ENCODE measurements at regions not wholly inside any gene's neighbourhood (a gene's known extent, or its start where the extent isn't known, plus 50 kb on each side); places are given as distances from the start of the nearest gene placed in this dataset.

GRCh38 chr21:22223385-22223784, 1225.2 kb downstream of the NCAM2 start:
- H3K4me3 ChIP-seq (ENCODE audit: low read depth, low read length), result no peak overlapping the region
- no peaks in the 10 kb centered on the region for H3K36me3 ChIP-seq (ENCODE audit: control insufficient read depth, insufficient read depth, low read length)
- H3K4me1 ChIP-seq (ENCODE audit: control insufficient read depth, insufficient read depth, low read length), result no peaks in the 10 kb centered on the region
- 100% methylated on average over 1 of the region's 3 CpGs for WGBS (ENCODE audit: insufficient coverage)
- no peak for DNase-seq (ENCODE audit: low read depth in 4 of 6, low spot score in 6 of 6)
- no peak overlapping the region for H3K27ac ChIP-seq (ENCODE audit: low read depth, low read length)
- no peaks in the 10 kb centered on the region for H3K27me3 ChIP-seq (ENCODE audit: control insufficient read depth, insufficient read depth, low read length)
- H3K9me3 ChIP-seq (ENCODE audit: control insufficient read depth, insufficient read depth, low read length), result no peaks in the 10 kb centered on the region

DNA sequence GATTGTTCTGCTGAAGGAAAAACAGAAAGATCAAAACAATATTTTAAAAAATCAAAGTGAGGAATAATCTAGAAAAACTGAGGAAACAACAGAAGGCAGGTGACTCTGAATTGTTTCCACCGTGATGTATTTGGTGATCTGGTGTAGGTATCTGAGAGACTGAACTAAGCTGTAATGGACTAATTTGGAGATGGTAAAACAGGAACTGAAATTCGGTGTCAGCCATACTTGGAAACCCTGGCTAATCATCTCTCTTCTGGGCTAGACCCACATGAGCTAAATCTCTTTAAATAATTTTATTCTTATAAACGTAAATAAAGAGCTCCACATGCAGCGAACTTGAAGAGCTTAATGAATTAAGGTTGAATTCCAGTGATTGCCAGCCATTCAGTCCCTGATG, 1226.1 kb downstream of the NCAM2 start:
- Histone ChIP-seq H3K27ac (ENCODE audit: low read depth, low read length) (no peak overlapping the region), H3K4me3 (ENCODE audit: low read depth, low read length) (no peak overlapping the region), H3K27me3 (ENCODE audit: control insufficient read depth, insufficient read depth, low read length) (no peaks in the 10 kb centered on the region), H3K4me1 (ENCODE audit: control insufficient read depth, insufficient read depth, low read length) (no peaks in the 10 kb centered on the region), H3K9me3 (ENCODE audit: control insufficient read depth, insufficient read depth, low read length) (no peaks in the 10 kb centered on the region), H3K36me3 (ENCODE audit: control insufficient read depth, insufficient read depth, low read length) (no peaks in the 10 kb centered on the region)
- 81% methylated on average over 3 of the region's 4 CpGs for WGBS (ENCODE audit: insufficient coverage)
- no peak for DNase-seq (ENCODE audit: low read depth in 4 of 6, low spot score in 6 of 6)

DNA sequence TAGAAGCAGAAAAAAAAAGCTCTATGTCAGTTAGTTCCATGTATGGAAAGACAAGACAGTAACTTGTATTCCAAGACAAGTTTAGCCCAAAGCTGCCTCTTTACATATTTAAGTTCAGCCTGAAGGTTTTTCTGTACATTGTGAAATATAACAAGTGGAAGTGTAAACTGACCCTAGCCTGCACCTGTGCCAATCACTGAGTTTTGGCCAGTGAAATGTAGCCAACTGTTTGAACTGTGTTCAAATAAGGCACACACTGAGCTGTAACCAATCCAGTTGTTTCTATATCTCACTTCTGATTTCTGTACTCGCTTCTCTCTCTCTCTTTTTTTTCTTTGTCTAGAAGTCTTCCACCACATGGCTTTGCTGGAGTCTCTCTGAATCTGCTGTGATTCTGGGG, 1227.1 kb downstream of the NCAM2 start:
- DNase-seq (ENCODE audit: low read depth in 4 of 6, low spot score in 6 of 6), result no peak
- Histone ChIP-seq H3K27me3 (ENCODE audit: control insufficient read depth, insufficient read depth, low read length) (no peaks in the 10 kb centered on the region), H3K36me3 (ENCODE audit: control insufficient read depth, insufficient read depth, low read length) (no peaks in the 10 kb centered on the region), H3K9me3 (ENCODE audit: control insufficient read depth, insufficient read depth, low read length) (no peaks in the 10 kb centered on the region), H3K4me1 (ENCODE audit: control insufficient read depth, insufficient read depth, low read length) (no peaks in the 10 kb centered on the region), H3K27ac (ENCODE audit: low read depth, low read length) (no peak overlapping the region), H3K4me3 (ENCODE audit: low read depth, low read length) (no peak overlapping the region)
- WGBS (ENCODE audit: insufficient coverage), result no CpG with 5 or more reads among the region's 1 CpG

DNA sequence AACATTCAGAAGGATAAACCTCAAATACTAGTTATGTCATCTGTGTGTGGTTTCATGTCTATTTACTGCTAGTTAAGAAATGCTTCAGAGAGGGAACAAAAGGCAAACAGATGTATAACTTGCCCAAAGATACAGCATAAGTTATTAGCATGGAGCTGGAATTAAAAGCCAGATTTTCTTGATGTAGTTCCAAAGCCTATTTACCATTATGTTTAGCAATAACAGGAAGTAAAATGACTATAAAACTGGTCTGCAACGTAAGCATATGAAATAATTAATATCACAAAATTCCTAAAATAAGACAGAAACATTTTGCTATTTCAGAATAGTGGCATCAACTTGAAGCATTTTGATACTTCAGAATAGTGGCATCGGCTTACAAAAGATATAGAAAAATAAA, 1232.8 kb downstream of the NCAM2 start:
- H3K9me3 ChIP-seq (ENCODE audit: control insufficient read depth, insufficient read depth, low read length), result no peaks in the 10 kb centered on the region
- H3K27ac ChIP-seq (ENCODE audit: low read depth, low read length), result no peak overlapping the region
- no peaks in the 10 kb centered on the region for H3K27me3 ChIP-seq (ENCODE audit: control insufficient read depth, insufficient read depth, low read length)
- peak in 1 of 6 donors; percentile 15 for DNase-seq (ENCODE audit: low read depth in 4 of 6, low spot score in 6 of 6)
- no peaks in the 10 kb centered on the region for H3K4me1 ChIP-seq (ENCODE audit: control insufficient read depth, insufficient read depth, low read length)
- H3K4me3 ChIP-seq (ENCODE audit: low read depth, low read length), result no peak overlapping the region
- H3K36me3 ChIP-seq (ENCODE audit: control insufficient read depth, insufficient read depth, low read length), result no peaks in the 10 kb centered on the region
- no CpG with 5 or more reads among the region's 2 CpGs for WGBS (ENCODE audit: insufficient coverage)

DNA sequence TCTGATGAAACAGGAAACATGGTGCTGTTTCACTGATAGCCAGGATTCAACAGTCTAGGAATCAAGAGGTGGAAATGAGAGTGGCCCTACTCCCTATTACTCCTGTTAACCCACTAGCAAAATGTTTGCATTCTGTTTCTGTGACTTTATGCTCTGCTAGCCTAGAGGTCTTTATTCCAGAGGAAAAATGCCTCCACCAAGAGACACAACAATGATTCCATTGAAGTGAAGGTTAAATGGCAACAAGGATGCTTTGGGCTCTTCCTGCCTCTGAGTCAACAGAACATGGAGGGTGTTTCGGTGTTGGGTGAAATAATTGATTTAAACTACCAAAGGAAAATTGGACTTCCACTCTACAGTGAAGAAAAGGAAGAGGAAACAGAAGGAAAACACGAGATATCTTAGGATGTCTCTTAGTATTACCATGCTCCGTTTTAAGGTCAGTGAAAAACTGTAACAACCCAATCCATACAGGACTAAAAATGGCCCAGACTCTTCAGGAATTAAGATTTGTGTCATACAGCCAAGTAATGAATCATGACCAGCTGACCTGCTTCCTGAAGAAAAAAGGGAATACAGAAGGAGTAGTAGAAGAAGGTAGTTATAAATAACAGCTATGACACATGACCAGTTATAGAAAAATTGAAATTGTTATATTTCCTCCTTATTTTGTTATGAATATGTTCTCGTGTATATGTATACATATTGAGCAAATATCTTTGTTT, 1237.8 kb downstream of the NCAM2 start:
- Histone ChIP-seq H3K27ac (ENCODE audit: low read depth, low read length) (no peak overlapping the region), H3K27me3 (ENCODE audit: control insufficient read depth, insufficient read depth, low read length) (no peaks in the 10 kb centered on the region)

DNA sequence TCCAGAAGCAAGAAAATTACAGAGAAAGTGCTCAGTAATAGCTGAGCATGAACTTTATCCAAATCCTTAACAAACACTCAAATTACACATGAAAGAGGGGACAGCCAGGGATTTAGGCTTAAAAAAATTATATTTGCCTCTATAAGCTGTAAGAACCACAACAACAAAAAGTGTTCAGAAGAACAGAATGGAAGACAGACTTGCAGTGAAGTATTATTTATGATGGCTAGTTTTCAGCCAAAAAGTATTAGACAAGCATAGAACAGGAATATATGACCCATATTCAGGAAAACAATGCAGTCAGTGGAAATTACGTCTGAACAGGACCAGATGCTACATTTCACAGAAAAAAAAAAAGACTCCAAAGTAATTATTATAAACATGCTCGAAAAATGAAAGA, 1246.3 kb downstream of the NCAM2 start:
- Histone ChIP-seq H3K27me3 (ENCODE audit: control insufficient read depth, insufficient read depth, low read length) (no peaks in the 10 kb centered on the region), H3K27ac (ENCODE audit: low read depth, low read length) (no peak overlapping the region), H3K4me1 (ENCODE audit: control insufficient read depth, insufficient read depth, low read length) (no peaks in the 10 kb centered on the region), H3K36me3 (ENCODE audit: control insufficient read depth, insufficient read depth, low read length) (no peaks in the 10 kb centered on the region), H3K4me3 (ENCODE audit: low read depth, low read length) (no peak overlapping the region), H3K9me3 (ENCODE audit: control insufficient read depth, insufficient read depth, low read length) (no peaks in the 10 kb centered on the region)
- DNase-seq (ENCODE audit: low read depth in 4 of 6, low spot score in 6 of 6), result no peak
- no CpG with 5 or more reads among the region's 2 CpGs for WGBS (ENCODE audit: insufficient coverage)

More for the DNA sequence above, 1237.8 kb downstream of the NCAM2 start:
- WGBS (ENCODE audit: insufficient coverage), result no CpG with 5 or more reads among the region's 4 CpGs
- DNase-seq (ENCODE audit: low read depth in 4 of 6, low spot score in 6 of 6), result no peak
- H3K4me3 ChIP-seq (ENCODE audit: low read depth, low read length), result no peak overlapping the region
- no peaks in the 10 kb centered on the region for H3K36me3 ChIP-seq (ENCODE audit: control insufficient read depth, insufficient read depth, low read length)
- no peaks in the 10 kb centered on the region for H3K9me3 ChIP-seq (ENCODE audit: control insufficient read depth, insufficient read depth, low read length)
- H3K4me1 ChIP-seq (ENCODE audit: control insufficient read depth, insufficient read depth, low read length), result no peaks in the 10 kb centered on the region

GRCh38 chr21:22250355-22250754, 1252.1 kb downstream of the NCAM2 start:
- Histone ChIP-seq H3K27me3 (ENCODE audit: control insufficient read depth, insufficient read depth, low read length) (no peaks in the 10 kb centered on the region), H3K27ac (ENCODE audit: low read depth, low read length) (no peak overlapping the region), H3K4me3 (ENCODE audit: low read depth, low read length) (no peak overlapping the region), H3K4me1 (ENCODE audit: control insufficient read depth, insufficient read depth, low read length) (no peaks in the 10 kb centered on the region), H3K9me3 (ENCODE audit: control insufficient read depth, insufficient read depth, low read length) (no peaks in the 10 kb centered on the region), H3K36me3 (ENCODE audit: control insufficient read depth, insufficient read depth, low read length) (no peaks in the 10 kb centered on the region)
- no peak for DNase-seq (ENCODE audit: low read depth in 4 of 6, low spot score in 6 of 6)
- no CpG with 5 or more reads among the region's 3 CpGs for WGBS (ENCODE audit: insufficient coverage)

DNA sequence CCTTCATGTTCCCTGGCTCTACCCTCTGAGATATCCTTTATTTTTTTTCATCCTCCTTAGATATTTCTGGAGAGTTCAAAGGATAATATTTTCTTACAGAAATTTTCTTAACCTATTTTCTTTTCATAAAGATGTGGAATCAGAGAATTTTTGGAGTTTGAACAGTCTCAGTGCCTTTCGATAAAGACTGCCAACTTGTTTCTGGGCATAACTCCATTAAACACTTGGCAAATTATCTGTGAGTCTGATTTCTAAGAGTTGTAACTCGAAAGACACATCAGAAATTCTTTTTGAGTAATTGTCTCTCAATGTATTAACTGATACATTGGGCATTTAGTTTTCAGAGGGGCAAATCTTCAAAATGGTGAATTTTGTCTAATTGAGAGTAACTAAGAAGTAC, 1255.6 kb downstream of the NCAM2 start:
- H3K27me3 ChIP-seq (ENCODE audit: control insufficient read depth, insufficient read depth, low read length), result no peaks in the 10 kb centered on the region
- no peak overlapping the region for H3K27ac ChIP-seq (ENCODE audit: low read depth, low read length)
- H3K4me3 ChIP-seq (ENCODE audit: low read depth, low read length), result no peak overlapping the region
- no CpG with 5 or more reads among the region's 2 CpGs for WGBS (ENCODE audit: insufficient coverage)
- no peaks in the 10 kb centered on the region for H3K4me1 ChIP-seq (ENCODE audit: control insufficient read depth, insufficient read depth, low read length)
- H3K36me3 ChIP-seq (ENCODE audit: control insufficient read depth, insufficient read depth, low read length), result no peaks in the 10 kb centered on the region
- H3K9me3 ChIP-seq (ENCODE audit: control insufficient read depth, insufficient read depth, low read length), result no peaks in the 10 kb centered on the region
- DNase-seq (ENCODE audit: low read depth in 4 of 6, low spot score in 6 of 6), result peak in 1 of 6 donors; percentile 74

GRCh38 chr21:22258821-22259220, 1260.6 kb downstream of the NCAM2 start:
- Histone ChIP-seq H3K27me3 (ENCODE audit: control insufficient read depth, insufficient read depth, low read length) (no peaks in the 10 kb centered on the region), H3K4me3 (ENCODE audit: low read depth, low read length) (no peak overlapping the region), H3K27ac (ENCODE audit: low read depth, low read length) (no peak overlapping the region), H3K9me3 (ENCODE audit: control insufficient read depth, insufficient read depth, low read length) (no peaks in the 10 kb centered on the region), H3K4me1 (ENCODE audit: control insufficient read depth, insufficient read depth, low read length) (no peaks in the 10 kb centered on the region), H3K36me3 (ENCODE audit: control insufficient read depth, insufficient read depth, low read length) (no peaks in the 10 kb centered on the region)
- no CpG with 5 or more reads among the region's 1 CpG for WGBS (ENCODE audit: insufficient coverage)
- DNase-seq (ENCODE audit: low read depth in 4 of 6, low spot score in 6 of 6), result no peak

GRCh38 chr21:22260274-22260673, 1262.1 kb downstream of the NCAM2 start:
- no peaks in the 10 kb centered on the region for H3K4me1 ChIP-seq (ENCODE audit: control insufficient read depth, insufficient read depth, low read length)
- no peaks in the 10 kb centered on the region for H3K9me3 ChIP-seq (ENCODE audit: control insufficient read depth, insufficient read depth, low read length)
- no CpG with 5 or more reads among the region's 2 CpGs for WGBS (ENCODE audit: insufficient coverage)
- H3K36me3 ChIP-seq (ENCODE audit: control insufficient read depth, insufficient read depth, low read length), result no peaks in the 10 kb centered on the region
- DNase-seq (ENCODE audit: low read depth in 4 of 6, low spot score in 6 of 6), result no peak
- H3K4me3 ChIP-seq (ENCODE audit: low read depth, low read length), result no peak overlapping the region
- H3K27me3 ChIP-seq (ENCODE audit: control insufficient read depth, insufficient read depth, low read length), result no peaks in the 10 kb centered on the region
- H3K27ac ChIP-seq (ENCODE audit: low read depth, low read length), result no peak overlapping the region

All from spinal cord (tissue), 9 donors.